OCI-LY3 (cell line): ENCODE measurements at regions not wholly inside any gene's neighbourhood (a gene's known extent, or its start where the extent isn't known, plus 50 kb on each side); places are given as distances from the start of the nearest gene placed in this dataset.

Source experiments
- H2AFZ ChIP-seq: fragments of 200-600, 300-600 bp; shearing (Covaris generic); 2 replicates; pipeline ENCODE4 v1.6.0; 2014; ENCODE audit warnings: antibody characterized with exemption, low read depth, low read length
- H3K27ac ChIP-seq: fragments of 200-600, 300-600 bp; sonication (generic); 2 replicates; pipeline ENCODE4 v1.5.1; 2014; ENCODE audit warnings: mild to moderate bottlenecking, low read length, moderate library complexity, mixed read lengths
- H3K27me3 ChIP-seq: fragments of 200-600, 300-600 bp; sonication (generic); 2 replicates; pipeline ENCODE4 v1.6.1; 2014; ENCODE audit warnings: low read depth, low read length, mixed read lengths
- H3K36me3 ChIP-seq: fragments of 200-600, 300-600 bp; sonication (generic); replicated peaks from 2 replicates; pipeline ENCODE3; 2014; ENCODE audit warnings: low read depth, low read length, mixed read lengths
- H3K4me1 ChIP-seq: fragments of 300-600, 200-600 bp; sonication (generic); 2 replicates; pipeline ENCODE4 v1.6.1; 2014; ENCODE audit warnings: low read length, mixed read lengths
- H3K4me2 ChIP-seq: fragments of 200-600, 300-600 bp; sonication (generic); 2 replicates; pipeline ENCODE4 v1.6.1; 2014; ENCODE audit warnings: low read length, mixed read lengths
- H3K4me3 ChIP-seq: fragments of 300-600, 200-600 bp; sonication (generic); 2 replicates; pipeline ENCODE4 v1.5.1; 2014; ENCODE audit warnings: antibody characterized with exemption, mild to moderate bottlenecking, low read length, moderate library complexity
- H3K79me2 ChIP-seq: fragments of 300-600, 200-600 bp; shearing (Covaris generic); 2 replicates; pipeline ENCODE4 v1.6.1; 2014; ENCODE audit warnings: mild to moderate bottlenecking, low read length, mixed read lengths
- H3K9ac ChIP-seq: fragments of 300-600, 200-600 bp; shearing (Covaris generic); 2 replicates; pipeline ENCODE4 v1.6.0; 2014; ENCODE audit warnings: mild to moderate bottlenecking, low read length, moderate library complexity
- H3K9me3 ChIP-seq: fragments of 200-600, 300-600 bp; shearing (Covaris generic); 2 replicates; pipeline ENCODE4 v1.6.1; 2014; ENCODE audit warnings: low read length, mixed read lengths; ENCODE audit not compliant: insufficient read depth
- H4K20me1 ChIP-seq: fragments of 200-600, 300-600 bp; sonication (generic); 2 replicates; pipeline ENCODE4 v1.6.1; 2016; ENCODE audit warnings: low read length, mixed read lengths; ENCODE audit not compliant: insufficient read depth
- CTCF ChIP-seq: fragments of 200-600, 300-600 bp; sonication (generic); IDR thresholded peaks from 2 replicates; pipeline ENCODE4 v1.5.1; 2014; ENCODE audit warnings: antibody characterized with exemption, low read length, low read depth
- EZH2phosphoT487 ChIP-seq: fragments of 200-600 bp; shearing (Covaris generic); IDR thresholded peaks from 2 replicates; pipeline ENCODE4 v1.6.1; 2018; ENCODE audit warnings: antibody characterized with exemption, mixed run types, low read depth

DNA sequence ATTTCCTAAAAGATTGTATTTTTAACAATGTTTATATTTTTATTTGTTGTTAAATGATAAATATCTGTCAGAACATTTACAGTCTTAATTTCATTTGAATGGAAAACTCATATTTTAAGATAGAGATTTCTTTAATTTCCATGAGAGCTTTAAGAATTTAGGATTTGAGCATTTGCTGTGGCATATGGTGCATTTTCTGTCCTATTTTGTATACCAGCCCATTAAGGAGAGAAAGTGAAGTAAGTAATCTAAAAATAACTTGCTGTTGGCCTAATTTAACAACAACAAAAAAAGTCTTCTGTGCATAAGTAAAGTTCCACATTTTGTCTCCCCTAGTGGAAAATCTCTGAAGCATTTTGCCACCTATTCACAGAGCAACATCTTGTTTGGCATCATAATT is 190.9 kb upstream of the PPP1R3A start:
- Histone ChIP-seq H3K27ac (no peak overlapping the region), H3K4me3 (no peak overlapping the region), H3K9ac (no peak overlapping the region), H4K20me1 (no peaks in the 10 kb centered on the region), H3K36me3 (no peaks in the 10 kb centered on the region), H3K79me2 (no peaks in the 10 kb centered on the region), H3K9me3 (no peaks in the 10 kb centered on the region), H3K4me1 (peaks cover 6% of the 10 kb centered on the region; the same call in 1 of the 2 replicates), H3K27me3 (no peaks in the 10 kb centered on the region), H3K4me2 (no peak overlapping the region), H2AFZ (no peak overlapping the region)
- TF ChIP-seq EZH2phosphoT487 = no peak
- TF ChIP-seq CTCF = no peak

DNA sequence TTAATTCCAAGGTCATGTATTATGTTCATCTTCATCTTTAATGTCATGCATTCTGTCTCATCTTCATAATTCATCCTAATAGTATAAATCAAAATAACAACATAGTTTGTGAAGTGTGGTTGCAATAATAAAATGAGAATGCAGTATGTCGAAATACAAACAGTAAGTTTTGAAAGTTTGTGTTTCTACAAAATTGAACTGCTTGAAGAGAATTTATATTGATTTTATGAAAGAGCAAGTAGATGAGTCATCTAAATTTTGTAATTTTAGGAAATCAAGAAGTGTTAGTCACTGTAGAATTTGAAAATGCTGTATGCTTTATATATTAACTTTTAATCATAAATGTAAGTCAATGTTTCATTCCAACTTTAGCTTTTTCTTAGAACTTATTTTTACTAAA is 190.5 kb upstream of the PPP1R3A start:
- Histone ChIP-seq H3K36me3 (no peaks in the 10 kb centered on the region), H3K9me3 (no peaks in the 10 kb centered on the region), H3K4me2 (no peak overlapping the region), H3K27ac (no peak overlapping the region), H4K20me1 (no peaks in the 10 kb centered on the region), H3K27me3 (no peaks in the 10 kb centered on the region), H3K4me3 (no peak overlapping the region), H3K9ac (no peak overlapping the region), H3K79me2 (no peaks in the 10 kb centered on the region), H3K4me1 (peaks cover 6% of the 10 kb centered on the region), H2AFZ (no peak overlapping the region)
- TF ChIP-seq EZH2phosphoT487 = no peak
- no peak for TF ChIP-seq CTCF

- H4K20me1 ChIP-seq = no peaks in the 10 kb centered on the region
- no peaks in the 10 kb centered on the region for H3K27me3 ChIP-seq
Measured at GRCh38 chr7:114108510-114108909, 189.7 kb upstream of the PPP1R3A start.

DNA sequence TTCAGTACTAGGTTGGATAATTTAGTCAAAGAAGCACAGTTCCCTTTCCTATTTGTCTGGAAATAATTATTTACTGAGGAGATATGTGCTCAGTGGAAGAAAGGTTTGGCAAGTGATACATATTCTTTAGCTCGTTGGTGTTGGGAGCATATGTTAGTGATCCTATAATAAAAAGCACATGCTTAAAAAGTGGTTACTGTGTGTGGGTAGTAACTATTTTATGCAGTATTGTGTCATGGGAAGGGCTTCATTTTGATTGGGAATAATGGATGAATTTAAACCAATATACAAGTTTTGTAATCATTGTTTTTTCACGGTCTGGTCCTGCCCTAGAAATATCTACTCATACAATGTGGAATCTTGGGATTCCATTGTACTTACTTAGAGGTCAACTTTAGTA is 188.7 kb upstream of the PPP1R3A start:
- Histone ChIP-seq H3K79me2 (no peaks in the 10 kb centered on the region), H3K27me3 (no peaks in the 10 kb centered on the region), H3K9ac (no peak overlapping the region), H3K4me2 (no peak overlapping the region), H3K4me3 (no peak overlapping the region), H2AFZ (no peak overlapping the region), H4K20me1 (no peaks in the 10 kb centered on the region), H3K27ac (no peak overlapping the region), H3K36me3 (no peaks in the 10 kb centered on the region), H3K9me3 (no peaks in the 10 kb centered on the region), H3K4me1 (peaks cover 14% of the 10 kb centered on the region)
- TF ChIP-seq CTCF (no peak), EZH2phosphoT487 (no peak)

More at GRCh38 chr7:114108510-114108909, 189.7 kb upstream of the PPP1R3A start:
- Histone ChIP-seq H3K4me2 (no peak overlapping the region), H3K79me2 (no peaks in the 10 kb centered on the region), H3K9me3 (no peaks in the 10 kb centered on the region), H3K4me1 (peaks cover 14% of the 10 kb centered on the region), H3K9ac (no peak overlapping the region), H3K27ac (no peak overlapping the region), H3K4me3 (no peak overlapping the region), H3K36me3 (no peaks in the 10 kb centered on the region), H2AFZ (no peak overlapping the region)
- no peak for TF ChIP-seq EZH2phosphoT487
- TF ChIP-seq CTCF = no peak
